Activated naive CD4-positive, alpha-beta T cell treated with anti-CD3 and anti-CD28 coated beads, Interleukin-2, amount 10 ng/mL, durations not matched to agents 7 days and 5 days (primary cell): ENCODE measurements at regions not wholly inside any gene's neighbourhood (a gene's known extent, or its start where the extent isn't known, plus 50 kb on each side); places are given as distances from the start of the nearest gene placed in this dataset.

Experiments
- CTCF ChIA-PET: fragments of 350-600 bp; sonication (Branson Sonifier 250); formaldehyde crosslinking; loops from one replicate; lab custom pipeline; 2021; ENCODE audit warnings: antibody characterized with exemption; lab: Charles Lee
- DNase-seq: peaks from one replicate; pipeline ENCODE4 v3.0.0-alpha.2; 2020
- H3K27ac Mint-ChIP-seq: one replicate; pipeline ENCODE4 v1.8.0; 2021; ENCODE audit warnings: mild to moderate bottlenecking, moderate library complexity, mixed read lengths
- H3K27me3 Mint-ChIP-seq: one replicate; pipeline ENCODE4 v1.8.0; 2021; ENCODE audit warnings: mild to moderate bottlenecking, mixed read lengths
- H3K36me3 Mint-ChIP-seq: one replicate; pipeline ENCODE4 v1.8.0; 2021; ENCODE audit warnings: mixed read lengths
- H3K4me1 Mint-ChIP-seq: one replicate; pipeline ENCODE4 v1.8.0; 2021; ENCODE audit warnings: mixed read lengths
- H3K4me3 Mint-ChIP-seq: one replicate; pipeline ENCODE4 v1.8.0; 2021; ENCODE audit warnings: mild to moderate bottlenecking, moderate library complexity, mixed read lengths
- H3K9me3 Mint-ChIP-seq: one replicate; pipeline ENCODE4 v1.8.0; 2021; ENCODE audit warnings: mixed read lengths

- no peak overlapping the region for H3K27ac Mint-ChIP-seq
- H3K4me1 Mint-ChIP-seq, result no peaks in the 10 kb centered on the region
- peaks cover 4% of the 10 kb centered on the region for H3K9me3 Mint-ChIP-seq
- no peaks in the 10 kb centered on the region for H3K36me3 Mint-ChIP-seq
- DNase-seq, result no peak
- CTCF ChIA-PET, result no interaction called here
- H3K4me3 Mint-ChIP-seq, result no peak overlapping the region
- H3K27me3 Mint-ChIP-seq, result no peaks in the 10 kb centered on the region
These were observed 265.1 kb upstream of the CEP162 start for GRCh38 chr6:84492241-84493165.

DNA sequence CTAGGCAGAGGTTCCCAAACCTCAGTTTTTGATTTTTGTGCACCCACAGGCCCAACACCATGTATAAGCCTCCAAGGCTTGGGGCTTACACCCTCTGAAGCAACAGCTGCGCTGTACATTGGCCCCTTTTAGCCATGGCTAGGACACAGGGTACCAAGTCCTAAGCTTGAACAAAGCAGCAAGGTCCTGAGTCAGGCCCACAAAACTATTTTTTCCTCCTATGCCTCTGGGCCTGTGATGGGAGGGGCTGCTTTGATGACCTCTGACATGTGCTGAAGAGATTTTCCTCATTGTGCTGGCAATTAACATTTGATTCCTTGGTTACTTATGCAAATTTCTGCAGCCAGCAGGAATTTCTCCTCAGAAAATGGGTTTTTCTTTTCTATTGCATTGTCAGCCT, 262.2 kb upstream of the CEP162 start:
- no peaks in the 10 kb centered on the region for H3K4me1 Mint-ChIP-seq
- H3K27me3 Mint-ChIP-seq, result no peaks in the 10 kb centered on the region
- H3K27ac Mint-ChIP-seq, result no peak overlapping the region
- CTCF ChIA-PET, result no interaction called here
- H3K9me3 Mint-ChIP-seq, result peaks cover 4% of the 10 kb centered on the region
- no peaks in the 10 kb centered on the region for H3K36me3 Mint-ChIP-seq
- H3K4me3 Mint-ChIP-seq, result no peak overlapping the region
- no peak for DNase-seq

GRCh38 chr6:84486526-84486925, 259.1 kb upstream of the CEP162 start:
- Mint-ChIP-seq H3K4me1 (no peaks in the 10 kb centered on the region), H3K4me3 (no peak overlapping the region), H3K36me3 (no peaks in the 10 kb centered on the region)

GRCh38 chr6:84469144-84469543, 241.7 kb upstream of the CEP162 start:
- H3K27ac Mint-ChIP-seq, result no peak overlapping the region
- no peaks in the 10 kb centered on the region for H3K4me1 Mint-ChIP-seq
- H3K9me3 Mint-ChIP-seq, result no peaks in the 10 kb centered on the region
- DNase-seq, result no peak
- H3K4me3 Mint-ChIP-seq, result no peak overlapping the region
- H3K36me3 Mint-ChIP-seq, result no peaks in the 10 kb centered on the region
- CTCF ChIA-PET, result interaction anchor here (0.7 kb wide), 1 partner anchor 137 kb away, joined by 3 read pairs; no protein-coding TSS in a partner anchor
- no peaks in the 10 kb centered on the region for H3K27me3 Mint-ChIP-seq

More at GRCh38 chr6:84486526-84486925, 259.1 kb upstream of the CEP162 start:
- DNase-seq, result no peak
- H3K27ac Mint-ChIP-seq, result no peak overlapping the region
- peaks cover 8% of the 10 kb centered on the region for H3K9me3 Mint-ChIP-seq
- CTCF ChIA-PET, result no interaction called here
- H3K27me3 Mint-ChIP-seq, result no peaks in the 10 kb centered on the region

DNA sequence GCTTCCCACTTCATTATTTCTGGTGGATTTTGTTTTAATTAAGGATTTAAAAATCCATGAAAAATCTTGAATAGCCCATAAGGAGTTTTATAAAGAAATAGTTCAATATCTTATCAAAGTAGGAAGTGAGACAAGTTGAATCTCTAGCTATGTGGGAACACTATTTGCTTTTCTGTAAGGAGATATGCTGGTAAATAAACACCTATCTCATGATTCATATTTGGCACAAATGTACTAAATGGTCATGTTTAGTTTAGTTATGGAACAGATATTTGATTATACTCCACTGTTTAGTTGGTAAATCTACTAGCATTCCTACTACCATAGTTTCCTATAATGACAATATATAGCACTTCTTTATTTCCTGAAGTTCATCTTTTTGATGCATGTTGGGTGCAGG, 239.9 kb upstream of the CEP162 start:
- Mint-ChIP-seq H3K9me3 (no peaks in the 10 kb centered on the region), H3K4me1 (no peaks in the 10 kb centered on the region), H3K27ac (no peak overlapping the region), H3K27me3 (no peaks in the 10 kb centered on the region), H3K4me3 (no peak overlapping the region), H3K36me3 (no peaks in the 10 kb centered on the region)
- CTCF ChIA-PET, result no interaction called here
- DNase-seq, result no peak

- H3K27me3 Mint-ChIP-seq, result no peaks in the 10 kb centered on the region
- no peak for DNase-seq
- H3K4me1 Mint-ChIP-seq, result no peaks in the 10 kb centered on the region
- H3K36me3 Mint-ChIP-seq, result no peaks in the 10 kb centered on the region
- H3K9me3 Mint-ChIP-seq, result no peaks in the 10 kb centered on the region
- CTCF ChIA-PET, result no interaction called here
- no peak overlapping the region for H3K27ac Mint-ChIP-seq
- no peak overlapping the region for H3K4me3 Mint-ChIP-seq
These were observed 239.1 kb upstream of the CEP162 start for GRCh38 chr6:84466511-84466910.

DNA sequence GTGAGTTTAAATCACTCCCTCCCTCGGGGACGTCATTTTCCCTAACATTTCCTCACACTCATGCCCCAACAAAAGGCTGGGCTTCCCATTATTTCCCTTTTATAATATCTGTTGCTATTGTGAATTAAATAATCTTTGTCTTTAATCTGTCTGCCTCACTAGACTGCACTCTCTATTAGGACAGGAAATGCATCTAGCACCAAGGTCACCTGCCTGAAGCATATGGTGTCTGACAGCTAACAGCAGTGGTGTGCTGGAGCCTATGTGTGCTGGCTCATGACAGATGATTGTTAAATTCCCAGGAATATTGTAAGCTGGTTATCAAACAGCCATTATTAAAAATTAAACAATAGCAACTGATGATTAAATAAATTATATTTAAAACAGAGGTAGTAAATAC, 237.0 kb upstream of the CEP162 start:
- CTCF ChIA-PET, result no interaction called here
- no peaks in the 10 kb centered on the region for H3K4me1 Mint-ChIP-seq
- H3K9me3 Mint-ChIP-seq, result no peaks in the 10 kb centered on the region
- H3K27me3 Mint-ChIP-seq, result no peaks in the 10 kb centered on the region
- no peak for DNase-seq
- H3K36me3 Mint-ChIP-seq, result no peaks in the 10 kb centered on the region
- no peak overlapping the region for H3K4me3 Mint-ChIP-seq
- H3K27ac Mint-ChIP-seq, result no peak overlapping the region

GRCh38 chr6:84462698-84463097, 235.3 kb upstream of the CEP162 start:
- no peaks in the 10 kb centered on the region for H3K36me3 Mint-ChIP-seq
- CTCF ChIA-PET, result no interaction called here
- H3K4me3 Mint-ChIP-seq, result no peak overlapping the region
- no peak for DNase-seq
- no peaks in the 10 kb centered on the region for H3K27me3 Mint-ChIP-seq
- H3K4me1 Mint-ChIP-seq, result no peaks in the 10 kb centered on the region
- H3K9me3 Mint-ChIP-seq, result no peaks in the 10 kb centered on the region
- no peak overlapping the region for H3K27ac Mint-ChIP-seq

- Mint-ChIP-seq H3K4me3 (no peak overlapping the region), H3K27ac (no peak overlapping the region), H3K36me3 (no peaks in the 10 kb centered on the region), H3K4me1 (no peaks in the 10 kb centered on the region), H3K9me3 (no peaks in the 10 kb centered on the region), H3K27me3 (no peaks in the 10 kb centered on the region)
- CTCF ChIA-PET, result no interaction called here
- no peak for DNase-seq
These were observed 234.0 kb upstream of the CEP162 start for GRCh38 chr6:84461461-84461860.

DNA sequence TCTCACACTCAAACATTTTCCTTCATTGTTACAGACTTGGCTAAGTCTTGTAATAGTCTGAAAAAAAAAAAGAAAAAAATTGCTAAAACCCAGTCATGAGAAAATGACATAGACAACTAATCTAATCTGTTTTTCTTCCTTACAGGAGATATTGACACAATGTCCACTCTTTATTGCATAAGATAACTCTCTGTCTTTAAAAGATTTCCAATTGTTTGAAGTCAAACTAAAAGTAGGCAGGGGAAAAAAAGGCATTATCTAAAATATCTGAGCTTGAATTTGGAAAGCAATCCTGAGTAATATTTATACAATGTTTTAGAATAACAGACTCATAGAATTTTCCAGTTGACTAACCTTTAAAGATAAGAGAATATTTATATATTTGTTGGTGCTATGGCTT, 233.0 kb upstream of the CEP162 start:
- no peak for DNase-seq
- CTCF ChIA-PET, result no interaction called here
- Mint-ChIP-seq H3K27ac (no peak overlapping the region), H3K4me3 (no peak overlapping the region), H3K27me3 (no peaks in the 10 kb centered on the region), H3K4me1 (no peaks in the 10 kb centered on the region), H3K9me3 (no peaks in the 10 kb centered on the region), H3K36me3 (no peaks in the 10 kb centered on the region)

GRCh38 chr6:84459401-84459800, 232.0 kb upstream of the CEP162 start:
- no peak overlapping the region for H3K4me3 Mint-ChIP-seq
- no peaks in the 10 kb centered on the region for H3K9me3 Mint-ChIP-seq
- H3K36me3 Mint-ChIP-seq, result no peaks in the 10 kb centered on the region
- H3K27ac Mint-ChIP-seq, result no peak overlapping the region
- CTCF ChIA-PET, result no interaction called here
- no peak for DNase-seq
- H3K27me3 Mint-ChIP-seq, result no peaks in the 10 kb centered on the region
- H3K4me1 Mint-ChIP-seq, result no peaks in the 10 kb centered on the region

GRCh38 chr6:84458271-84458670, 230.8 kb upstream of the CEP162 start:
- no peak overlapping the region for H3K27ac Mint-ChIP-seq
- CTCF ChIA-PET, result no interaction called here
- H3K4me1 Mint-ChIP-seq, result no peaks in the 10 kb centered on the region
- no peaks in the 10 kb centered on the region for H3K27me3 Mint-ChIP-seq
- H3K4me3 Mint-ChIP-seq, result no peak overlapping the region
- DNase-seq, result no peak
- H3K9me3 Mint-ChIP-seq, result no peaks in the 10 kb centered on the region
- H3K36me3 Mint-ChIP-seq, result no peaks in the 10 kb centered on the region

GRCh38 chr6:84457276-84457675, 229.8 kb upstream of the CEP162 start:
- CTCF ChIA-PET, result no interaction called here
- no peak for DNase-seq

DNA sequence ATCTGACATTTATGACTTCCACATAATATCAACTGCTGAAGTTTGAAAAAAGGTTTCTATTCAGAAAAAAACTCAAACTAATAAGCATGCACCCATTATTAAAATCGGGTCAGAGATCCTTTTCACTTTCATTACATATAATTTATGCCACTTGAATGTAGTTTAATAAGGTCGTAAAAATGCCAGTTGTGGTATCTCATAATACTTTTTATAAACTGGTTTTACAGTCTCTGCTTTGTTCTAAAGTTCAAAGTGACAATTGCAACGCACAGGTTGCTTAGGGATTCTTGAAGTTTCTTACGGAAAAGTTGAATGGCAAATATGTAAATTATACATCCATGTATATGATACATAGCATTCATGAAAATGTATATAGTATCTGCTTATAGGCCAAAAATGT, 229.4 kb upstream of the CEP162 start:
- Mint-ChIP-seq H3K27ac (no peak overlapping the region), H3K36me3 (no peaks in the 10 kb centered on the region), H3K27me3 (no peaks in the 10 kb centered on the region), H3K4me3 (no peak overlapping the region), H3K9me3 (peaks cover 2% of the 10 kb centered on the region), H3K4me1 (no peaks in the 10 kb centered on the region)
- CTCF ChIA-PET, result no interaction called here
- DNase-seq, result no peak

More at GRCh38 chr6:84457276-84457675, 229.8 kb upstream of the CEP162 start:
- Mint-ChIP-seq H3K27me3 (no peaks in the 10 kb centered on the region), H3K9me3 (peaks cover 2% of the 10 kb centered on the region), H3K27ac (no peak overlapping the region), H3K36me3 (no peaks in the 10 kb centered on the region), H3K4me1 (no peaks in the 10 kb centered on the region), H3K4me3 (no peak overlapping the region)

DNA sequence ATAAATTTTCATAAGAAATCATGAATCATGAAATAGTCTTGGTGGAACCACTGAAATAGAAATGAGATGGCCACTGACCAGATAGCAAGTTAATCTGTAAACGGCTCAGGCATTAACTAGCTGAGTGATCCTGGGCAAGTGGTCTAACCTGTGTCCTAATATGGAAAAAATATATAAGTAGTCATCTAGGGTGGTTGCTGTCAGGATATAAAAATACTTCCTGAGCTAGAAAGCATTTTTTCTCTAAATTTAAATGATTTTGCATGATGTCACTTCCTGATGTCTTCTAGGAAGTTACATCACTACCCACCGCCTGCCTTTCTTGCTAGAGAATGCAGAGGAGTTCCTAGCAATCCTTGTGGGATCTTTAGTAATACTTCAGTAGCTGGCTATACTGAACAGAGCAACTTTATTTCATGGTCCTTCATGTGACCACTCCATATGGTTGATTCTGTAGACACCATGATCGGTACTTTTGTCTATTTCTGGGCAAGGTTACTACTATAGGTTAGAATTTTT, 228.1 kb upstream of the CEP162 start:
- no peaks in the 10 kb centered on the region for H3K4me1 Mint-ChIP-seq
- no peaks in the 10 kb centered on the region for H3K36me3 Mint-ChIP-seq
- peaks cover 2% of the 10 kb centered on the region for H3K9me3 Mint-ChIP-seq
- no peak overlapping the region for H3K27ac Mint-ChIP-seq
- H3K27me3 Mint-ChIP-seq, result no peaks in the 10 kb centered on the region
- CTCF ChIA-PET, result no interaction called here
- H3K4me3 Mint-ChIP-seq, result no peak overlapping the region
- DNase-seq, result no peak
